Upper lobe of left lung (tissue), 4 donors: ENCODE measurements at regions not wholly inside any gene's neighbourhood (a gene's known extent, or its start where the extent isn't known, plus 50 kb on each side); places are given as distances from the start of the nearest gene placed in this dataset.

Experiments
- POLR2A ChIP-seq, 4 donors: fragments of 450-650 bp; IDR thresholded peaks; one replicate each; pipeline ENCODE4 v1.5.1; 2016 to 2017; ENCODE audit warnings: antibody characterized with exemption in 4 of 4, mild to moderate bottlenecking in 2 of 4
- TF ChIP-seq, protein P1 (sequence below), 6 experiments: fragments of 450-650 bp in 4 of 6; fragments of 200-600 bp in 2 of 6; sonication (generic) in 2 of 6; IDR thresholded peaks; one replicate each; pipeline ENCODE4 v1.5.1; 2016 to 2019; ENCODE audit warnings: antibody characterized with exemption in 6 of 6

DNA sequence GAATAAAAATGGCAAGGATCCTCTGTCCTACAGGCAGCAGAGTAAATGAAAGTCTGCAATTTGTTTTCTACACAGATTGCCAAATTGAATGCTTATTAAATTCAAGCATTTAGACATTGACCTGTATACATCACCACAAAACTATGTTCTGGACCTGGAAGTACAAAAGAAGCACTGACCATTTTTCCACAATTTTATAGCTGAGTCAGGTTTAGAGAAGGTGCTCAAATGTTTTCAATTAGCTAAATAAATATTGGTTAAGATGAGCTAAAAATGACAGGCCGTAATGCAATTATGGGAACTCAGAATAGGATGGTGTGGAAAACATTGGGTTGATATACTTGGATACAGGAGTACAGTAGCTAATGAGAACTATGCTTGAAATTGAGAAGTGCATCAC lies 490.7 kb upstream of the MEIS1 start:
- TF ChIP-seq POLR2A (IDR thresholded peaks at IDR 0.05), result no peak
- TF ChIP-seq, protein P1, sequence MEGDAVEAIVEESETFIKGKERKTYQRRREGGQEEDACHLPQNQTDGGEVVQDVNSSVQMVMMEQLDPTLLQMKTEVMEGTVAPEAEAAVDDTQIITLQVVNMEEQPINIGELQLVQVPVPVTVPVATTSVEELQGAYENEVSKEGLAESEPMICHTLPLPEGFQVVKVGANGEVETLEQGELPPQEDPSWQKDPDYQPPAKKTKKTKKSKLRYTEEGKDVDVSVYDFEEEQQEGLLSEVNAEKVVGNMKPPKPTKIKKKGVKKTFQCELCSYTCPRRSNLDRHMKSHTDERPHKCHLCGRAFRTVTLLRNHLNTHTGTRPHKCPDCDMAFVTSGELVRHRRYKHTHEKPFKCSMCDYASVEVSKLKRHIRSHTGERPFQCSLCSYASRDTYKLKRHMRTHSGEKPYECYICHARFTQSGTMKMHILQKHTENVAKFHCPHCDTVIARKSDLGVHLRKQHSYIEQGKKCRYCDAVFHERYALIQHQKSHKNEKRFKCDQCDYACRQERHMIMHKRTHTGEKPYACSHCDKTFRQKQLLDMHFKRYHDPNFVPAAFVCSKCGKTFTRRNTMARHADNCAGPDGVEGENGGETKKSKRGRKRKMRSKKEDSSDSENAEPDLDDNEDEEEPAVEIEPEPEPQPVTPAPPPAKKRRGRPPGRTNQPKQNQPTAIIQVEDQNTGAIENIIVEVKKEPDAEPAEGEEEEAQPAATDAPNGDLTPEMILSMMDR (IDR thresholded peaks at IDR 0.05), result no peak
